MM.1S (cell line): ENCODE measurements at regions not wholly inside any gene's neighbourhood (a gene's known extent, or its start where the extent isn't known, plus 50 kb on each side); places are given as distances from the start of the nearest gene placed in this dataset.

Experiments used
- CTCF ChIP-seq: fragments of 300-600 bp; sonication (generic); IDR thresholded peaks from 2 replicates; pipeline ENCODE4 v1.5.1; 2016; ENCODE audit warnings: antibody characterized with exemption, low read length, mixed read lengths
- EZH2 ChIP-seq: fragments of 300-600 bp; sonication (generic); optimal IDR thresholded peaks from 2 replicates; pipeline ENCODE3; 2017; ENCODE audit warnings: low read depth, mild to moderate bottlenecking, antibody characterized with exemption, low read length, mixed read lengths
- EZH2phosphoT487 ChIP-seq: fragments of 300-600 bp; sonication (generic); IDR thresholded peaks from 2 replicates; pipeline ENCODE4 v1.6.1; 2018; ENCODE audit warnings: antibody characterized with exemption, low read length

- TF ChIP-seq CTCF: no peak
- TF ChIP-seq EZH2: no peak
- no peak for TF ChIP-seq EZH2phosphoT487
Observed at GRCh38 chr1:58979086-58979485, 195.2 kb upstream of the JUN start.
